PC-9 (cell line): ENCODE measurements at regions not wholly inside any gene's neighbourhood (a gene's known extent, or its start where the extent isn't known, plus 50 kb on each side); places are given as distances from the start of the nearest gene placed in this dataset.

ENCODE experiments used
- EZH2 ChIP-seq: fragments of 200-600 bp; sonication (generic); IDR thresholded peaks from 2 replicates; pipeline ENCODE4 v1.8.0; 2017; ENCODE audit warnings: antibody characterized with exemption, low read depth
- TF ChIP-seq, protein P1 (sequence below): fragments of 200-600 bp; sonication (generic); conservative IDR thresholded peaks from 2 replicates; pipeline ENCODE4 v1.6.1; 2017; ENCODE audit warnings: mixed run types, antibody characterized with exemption, mild to moderate bottlenecking, moderate library complexity

GRCh38 chr17:15891318-15891717 is 53.6 kb upstream of the ADORA2B start:
- TF ChIP-seq EZH2, result no peak
- TF ChIP-seq, protein P1, sequence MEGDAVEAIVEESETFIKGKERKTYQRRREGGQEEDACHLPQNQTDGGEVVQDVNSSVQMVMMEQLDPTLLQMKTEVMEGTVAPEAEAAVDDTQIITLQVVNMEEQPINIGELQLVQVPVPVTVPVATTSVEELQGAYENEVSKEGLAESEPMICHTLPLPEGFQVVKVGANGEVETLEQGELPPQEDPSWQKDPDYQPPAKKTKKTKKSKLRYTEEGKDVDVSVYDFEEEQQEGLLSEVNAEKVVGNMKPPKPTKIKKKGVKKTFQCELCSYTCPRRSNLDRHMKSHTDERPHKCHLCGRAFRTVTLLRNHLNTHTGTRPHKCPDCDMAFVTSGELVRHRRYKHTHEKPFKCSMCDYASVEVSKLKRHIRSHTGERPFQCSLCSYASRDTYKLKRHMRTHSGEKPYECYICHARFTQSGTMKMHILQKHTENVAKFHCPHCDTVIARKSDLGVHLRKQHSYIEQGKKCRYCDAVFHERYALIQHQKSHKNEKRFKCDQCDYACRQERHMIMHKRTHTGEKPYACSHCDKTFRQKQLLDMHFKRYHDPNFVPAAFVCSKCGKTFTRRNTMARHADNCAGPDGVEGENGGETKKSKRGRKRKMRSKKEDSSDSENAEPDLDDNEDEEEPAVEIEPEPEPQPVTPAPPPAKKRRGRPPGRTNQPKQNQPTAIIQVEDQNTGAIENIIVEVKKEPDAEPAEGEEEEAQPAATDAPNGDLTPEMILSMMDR, result no peak
